Keratinocyte (primary cell): ENCODE measurements at regions not wholly inside any gene's neighbourhood (a gene's known extent, or its start where the extent isn't known, plus 50 kb on each side); places are given as distances from the start of the nearest gene placed in this dataset.

Experiments used
- DNase-seq: peaks from one replicate; pipeline ENCODE4 v3.0.0-alpha.2; 2011; ENCODE audit warnings: low read depth, missing footprints, low spot score
- FAIRE-seq: peaks from 2 replicates; lab custom pipeline; 2011; peaks lifted over from hg19 to GRCh38; lab: Jason Lieb, UNC
- H2AFZ ChIP-seq: 2 replicates; pipeline ENCODE4 v1.6.0; 2012; ENCODE audit warnings: low read length, control low read depth, inconsistent platforms; ENCODE audit not compliant: control insufficient read depth
- H3K27ac ChIP-seq: 2 replicates; pipeline ENCODE4 v1.5.1; 2011; ENCODE audit warnings: low read length; ENCODE audit not compliant: control insufficient read depth, insufficient read depth
- H3K27me3 ChIP-seq: 3 replicates; pipeline ENCODE4 v1.6.0; 2011; ENCODE audit warnings: low read length; ENCODE audit not compliant: control insufficient read depth, insufficient read depth; ENCODE audit errors: extremely low read depth
- H3K36me3 ChIP-seq, 2 experiments: 2 replicates in 1 of 2; 3 replicates in 1 of 2; pipeline ENCODE4 v1.5.1; 2011; ENCODE audit warnings: low read length in 2 of 2, mild to moderate bottlenecking in 1 of 2; ENCODE audit not compliant: control insufficient read depth in 2 of 2, insufficient read depth in 2 of 2; ENCODE audit errors: extremely low read depth in 1 of 2
- H3K4me1 ChIP-seq: 3 replicates; pipeline ENCODE4 v1.5.1; 2011; ENCODE audit warnings: low read length; ENCODE audit not compliant: control insufficient read depth, insufficient read depth; ENCODE audit errors: extremely low read depth
- H3K4me2 ChIP-seq: 3 replicates; pipeline ENCODE4 v1.6.0; 2011; ENCODE audit warnings: low read depth, low read length; ENCODE audit not compliant: control insufficient read depth, insufficient read depth; ENCODE audit errors: extremely low read depth
- H3K4me3 ChIP-seq, 3 experiments: fragments of 200-600 bp in 1 of 3; sonication (generic) in 1 of 3; 2 replicates in 2 of 3; 3 replicates in 1 of 3; pipeline ENCODE4 v1.5.1; 2011 to 2016; ENCODE audit warnings: low read length in 3 of 3, mild to moderate bottlenecking in 3 of 3, control low read depth in 2 of 3, inconsistent platforms in 1 of 3, low read depth in 1 of 3, mixed read lengths in 1 of 3, mixed run types in 1 of 3, moderate library complexity in 1 of 3; ENCODE audit not compliant: control insufficient read depth in 2 of 3, insufficient read depth in 2 of 3; ENCODE audit errors: extremely low read depth in 1 of 3
- H3K79me2 ChIP-seq: 2 replicates; pipeline ENCODE4 v1.6.0; 2012; ENCODE audit warnings: low read length; ENCODE audit not compliant: control insufficient read depth, insufficient read depth
- H3K9ac ChIP-seq: 3 replicates; pipeline ENCODE4 v1.6.0; 2011; ENCODE audit warnings: low read length; ENCODE audit not compliant: control insufficient read depth, insufficient read depth; ENCODE audit errors: extremely low read depth
- H3K9me1 ChIP-seq: 3 replicates; pipeline ENCODE4 v1.6.0; 2011; ENCODE audit warnings: low read length; ENCODE audit not compliant: control insufficient read depth, insufficient read depth; ENCODE audit errors: extremely low read depth
- H3K9me3 ChIP-seq: 2 replicates; pipeline ENCODE4 v1.5.1; 2012; ENCODE audit warnings: low read depth, low read length; ENCODE audit not compliant: control insufficient read depth
- H4K20me1 ChIP-seq: 3 replicates; pipeline ENCODE4 v1.6.0; 2011; ENCODE audit warnings: low read length; ENCODE audit not compliant: control insufficient read depth, insufficient read depth; ENCODE audit errors: extremely low read depth
- CTCF ChIP-seq, 3 experiments: IDR thresholded peaks in 1 of 3; conservative IDR thresholded peaks in 1 of 3; optimal IDR thresholded peaks in 1 of 3; 2 replicates in 2 of 3; 3 replicates in 1 of 3; pipeline versions ENCODE3 to v1.5.1; 2011; ENCODE audit warnings: low read length in 3 of 3, mild to moderate bottlenecking in 3 of 3, moderate library complexity in 2 of 3, control low read depth in 1 of 3, inconsistent platforms in 1 of 3; ENCODE audit not compliant: insufficient read depth in 2 of 3; ENCODE audit errors: extremely low read depth in 1 of 3
- EZH2 ChIP-seq: IDR thresholded peaks from one replicate; pipeline ENCODE4 v1.6.1; 2012; ENCODE audit warnings: inconsistent platforms, mild to moderate bottlenecking, low read length, moderate library complexity
- dilution Hi-C: fragments of 300-500 bp; cut with MboI; formaldehyde crosslinking; loops from one replicate; pipeline ENCODE4 v1.7.0; 2020; ENCODE audit warnings: low sequenced_read_pairs; ENCODE audit not compliant: extremely low pct_ligation_motif_present

- Histone ChIP-seq H3K9ac (no peak overlapping the region), H3K4me1 (no peaks in the 10 kb centered on the region), H4K20me1 (no peaks in the 10 kb centered on the region), H3K4me3 (no peak overlapping the region), H3K9me3 (peaks cover 1% of the 10 kb centered on the region), H2AFZ (no peak overlapping the region), H3K79me2 (no peaks in the 10 kb centered on the region), H3K4me2 (no peak overlapping the region), H3K9me1 (no peaks in the 10 kb centered on the region), H3K27me3 (no peaks in the 10 kb centered on the region), H3K27ac (no peak overlapping the region), H3K36me3 (no peaks in the 10 kb centered on the region)
- dilution Hi-C loops: no loop called here
- no peak for TF ChIP-seq EZH2
- no peak for TF ChIP-seq CTCF (optimal IDR thresholded peaks at IDR 0.05 in 1 of 3, IDR thresholded peaks at IDR 0.05 in 1 of 3, conservative IDR thresholded peaks at IDR 0.05 in 1 of 3; ENCODE audit: extremely low read depth in 1 of 3, insufficient read depth in 2 of 3, low read length in 3 of 3)
- FAIRE-seq: no peak
- DNase-seq: no peak
Measured at GRCh38 chr13:65529541-65529940, 1700.6 kb downstream of the PCDH9 start.

- no peak for FAIRE-seq
- Histone ChIP-seq H3K27me3 (no peaks in the 10 kb centered on the region), H3K9me1 (no peaks in the 10 kb centered on the region), H3K36me3 (no peaks in the 10 kb centered on the region), H3K4me3 (no peak overlapping the region), H3K79me2 (no peaks in the 10 kb centered on the region), H3K27ac (no peak overlapping the region), H2AFZ (no peak overlapping the region), H4K20me1 (no peaks in the 10 kb centered on the region), H3K9me3 (no peaks in the 10 kb centered on the region), H3K4me1 (no peaks in the 10 kb centered on the region), H3K4me2 (no peak overlapping the region), H3K9ac (no peak overlapping the region)
- no peak for DNase-seq
- no peak for TF ChIP-seq EZH2
- no peak for TF ChIP-seq CTCF (optimal IDR thresholded peaks at IDR 0.05 in 1 of 3, IDR thresholded peaks at IDR 0.05 in 1 of 3, conservative IDR thresholded peaks at IDR 0.05 in 1 of 3; ENCODE audit: extremely low read depth in 1 of 3, insufficient read depth in 2 of 3, low read length in 3 of 3)
- dilution Hi-C loops: no loop called here
Measured at GRCh38 chr13:65508745-65509144, 1721.4 kb downstream of the PCDH9 start.
